Activated effector memory CD4-positive, alpha-beta T cell treated with Interleukin-2 at 50 U/mL for 16 hours (primary cell): ENCODE measurements at regions not wholly inside any gene's neighbourhood (a gene's known extent, or its start where the extent isn't known, plus 50 kb on each side); places are given as distances from the start of the nearest gene placed in this dataset.
"Not testable (repeated sequence)": the region's sequence is repeated elsewhere in the genome, so short reads cannot be mapped to it uniquely, and the experiment has no call there.

Source experiments
- DNase-seq: peaks from one replicate; pipeline ENCODE4 v3.0.0-alpha.2; 2020

- DNase-seq: no peak
These were observed 115.6 kb upstream of the OTOS start for GRCh38 chr2:240255811-240256703.

- DNase-seq: no peak
These were observed 116.5 kb upstream of the OTOS start for GRCh38 chr2:240256704-240257637.

- no peak for DNase-seq
These were observed 117.6 kb upstream of the OTOS start for GRCh38 chr2:240257940-240258580.

GRCh38 chr2:240258685-240259084, 118.2 kb upstream of the OTOS start:
- DNase-seq: no peak

GRCh38 chr2:240259201-240259923, 118.9 kb upstream of the OTOS start:
- no peak for DNase-seq

- no peak for DNase-seq
These were observed 119.6 kb upstream of the OTOS start for GRCh38 chr2:240259924-240260529.

- DNase-seq: no peak
These were observed 120.2 kb upstream of the OTOS start for GRCh38 chr2:240260664-240261063.

GRCh38 chr2:240262578-240262977, 122.1 kb upstream of the OTOS start:
- not testable (repeated sequence) for DNase-seq

GRCh38 chr2:240269380-240269779, 128.9 kb upstream of the OTOS start:
- no peak for DNase-seq

GRCh38 chr2:240269886-240270285, 129.4 kb upstream of the OTOS start:
- DNase-seq: no peak

- no peak for DNase-seq
These were observed 131.4 kb upstream of the OTOS start for GRCh38 chr2:240271716-240272341.

- DNase-seq: no peak
These were observed 134.9 kb upstream of the OTOS start for GRCh38 chr2:240275386-240275785.

GRCh38 chr2:240277073-240277806, 136.8 kb upstream of the OTOS start:
- no peak for DNase-seq

GRCh38 chr2:240277807-240278522, 137.5 kb upstream of the OTOS start:
- no peak for DNase-seq

GRCh38 chr2:240278661-240279060, 138.2 kb upstream of the OTOS start:
- DNase-seq: no peak

- no peak for DNase-seq
These were observed 140.2 kb upstream of the OTOS start for GRCh38 chr2:240280621-240281020.

- DNase-seq: no peak
These were observed 144.2 kb upstream of the OTOS start for GRCh38 chr2:240284503-240285259.

- no peak for DNase-seq
These were observed 145.3 kb upstream of the OTOS start for GRCh38 chr2:240285725-240286124.

- DNase-seq: no peak
These were observed 146.1 kb upstream of the OTOS start for GRCh38 chr2:240286596-240286995.
